T-helper 1 cell treated with Interleukin-12 subunit alpha and Interleukin-12 subunit beta and Interleukin-4 antibody, amounts not matched to agents 30 μg/mL and 1 μg/mL, for 36 hours (primary cell): ENCODE measurements at regions not wholly inside any gene's neighbourhood (a gene's known extent, or its start where the extent isn't known, plus 50 kb on each side); places are given as distances from the start of the nearest gene placed in this dataset.

Experiments
- H3K27ac Mint-ChIP-seq: one replicate; pipeline ENCODE4 v1.8.0; 2021; ENCODE audit warnings: mild to moderate bottlenecking, mixed read lengths
- H3K27me3 Mint-ChIP-seq: one replicate; pipeline ENCODE4 v1.8.0; 2021; ENCODE audit warnings: low read depth, mixed read lengths
- H3K36me3 Mint-ChIP-seq: one replicate; pipeline ENCODE4 v1.8.0; 2021; ENCODE audit warnings: low read depth, mixed read lengths
- H3K4me1 Mint-ChIP-seq: one replicate; pipeline ENCODE4 v1.8.0; 2021; ENCODE audit warnings: low read depth, mixed read lengths
- H3K4me3 Mint-ChIP-seq: one replicate; pipeline ENCODE4 v1.8.0; 2021; ENCODE audit warnings: mild to moderate bottlenecking, moderate library complexity, mixed read lengths
- H3K9me3 Mint-ChIP-seq: one replicate; pipeline ENCODE4 v1.8.0; 2021; ENCODE audit warnings: mixed read lengths

DNA sequence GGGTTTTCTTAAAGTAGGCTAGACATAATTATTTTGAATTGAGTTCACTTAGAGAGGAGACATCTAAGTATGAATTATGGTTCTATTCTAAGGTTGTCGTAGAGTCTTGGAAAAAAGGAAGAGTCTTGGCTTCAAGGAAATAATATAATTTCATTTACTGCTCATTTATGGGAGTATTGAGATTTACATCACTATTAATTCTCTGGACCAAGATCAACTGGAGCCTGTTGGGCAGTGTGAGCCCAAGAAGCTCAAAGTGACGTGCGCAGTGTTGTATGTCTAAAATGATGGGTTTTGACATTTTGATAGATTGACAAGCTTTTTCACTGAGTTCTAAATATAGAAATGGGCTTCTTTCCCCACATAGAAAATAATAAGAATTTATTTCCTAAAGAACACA lies 154.7 kb downstream of the QPCT start:
- Mint-ChIP-seq H3K4me3 (no peak overlapping the region), H3K9me3 (no peaks in the 10 kb centered on the region), H3K27me3 (peaks cover 24% of the 10 kb centered on the region)

DNA sequence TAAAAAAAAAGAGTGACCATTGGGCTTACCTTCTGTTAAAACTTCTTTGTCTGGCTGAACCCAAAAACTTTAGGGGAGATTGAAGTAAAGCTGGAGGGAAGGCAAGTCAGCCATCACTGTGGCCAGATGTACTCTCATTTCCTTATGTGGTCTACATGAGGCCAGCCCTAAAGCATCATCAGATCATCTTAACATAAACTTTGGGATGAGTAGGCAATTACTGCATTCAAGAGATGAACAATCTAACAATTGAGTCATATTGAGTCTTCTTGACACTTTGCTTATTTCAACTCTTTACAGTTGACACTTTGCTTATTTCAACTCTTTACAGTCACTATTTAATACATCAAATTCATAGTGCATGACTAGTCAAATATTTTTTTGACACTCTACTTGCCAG lies 155.6 kb downstream of the QPCT start:
- Mint-ChIP-seq H3K9me3 (no peaks in the 10 kb centered on the region), H3K36me3 (no peaks in the 10 kb centered on the region), H3K27me3 (peaks cover 24% of the 10 kb centered on the region), H3K4me1 (no peaks in the 10 kb centered on the region), H3K4me3 (no peak overlapping the region), H3K27ac (no peak overlapping the region)

More for the DNA sequence above, 154.7 kb downstream of the QPCT start:
- no peaks in the 10 kb centered on the region for H3K36me3 Mint-ChIP-seq
- H3K27ac Mint-ChIP-seq = no peak overlapping the region
- H3K4me1 Mint-ChIP-seq = no peaks in the 10 kb centered on the region

DNA sequence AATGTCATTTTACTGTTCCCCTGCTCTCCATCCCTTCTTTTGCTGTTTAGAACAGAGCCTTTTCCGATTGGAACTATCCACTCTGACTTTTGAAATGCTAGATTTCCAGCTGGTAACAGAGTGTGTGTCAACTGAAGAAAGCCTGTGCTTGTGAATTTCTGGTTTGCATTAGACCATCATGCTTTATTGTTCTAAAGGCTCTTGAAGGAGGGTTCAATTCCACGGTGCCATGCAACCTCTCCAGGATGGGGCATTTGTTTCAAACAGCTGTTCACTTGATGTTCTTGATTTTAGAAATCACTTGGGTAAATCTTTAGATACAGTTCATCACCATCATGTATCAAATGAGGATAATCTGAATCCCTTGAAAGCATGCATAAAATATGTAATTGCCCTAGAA lies 156.7 kb downstream of the QPCT start:
- H3K27me3 Mint-ChIP-seq = peaks cover 15% of the 10 kb centered on the region
- no peaks in the 10 kb centered on the region for H3K9me3 Mint-ChIP-seq
- H3K4me3 Mint-ChIP-seq = no peak overlapping the region
- H3K4me1 Mint-ChIP-seq = no peaks in the 10 kb centered on the region
- H3K36me3 Mint-ChIP-seq = no peaks in the 10 kb centered on the region
- H3K27ac Mint-ChIP-seq = no peak overlapping the region

DNA sequence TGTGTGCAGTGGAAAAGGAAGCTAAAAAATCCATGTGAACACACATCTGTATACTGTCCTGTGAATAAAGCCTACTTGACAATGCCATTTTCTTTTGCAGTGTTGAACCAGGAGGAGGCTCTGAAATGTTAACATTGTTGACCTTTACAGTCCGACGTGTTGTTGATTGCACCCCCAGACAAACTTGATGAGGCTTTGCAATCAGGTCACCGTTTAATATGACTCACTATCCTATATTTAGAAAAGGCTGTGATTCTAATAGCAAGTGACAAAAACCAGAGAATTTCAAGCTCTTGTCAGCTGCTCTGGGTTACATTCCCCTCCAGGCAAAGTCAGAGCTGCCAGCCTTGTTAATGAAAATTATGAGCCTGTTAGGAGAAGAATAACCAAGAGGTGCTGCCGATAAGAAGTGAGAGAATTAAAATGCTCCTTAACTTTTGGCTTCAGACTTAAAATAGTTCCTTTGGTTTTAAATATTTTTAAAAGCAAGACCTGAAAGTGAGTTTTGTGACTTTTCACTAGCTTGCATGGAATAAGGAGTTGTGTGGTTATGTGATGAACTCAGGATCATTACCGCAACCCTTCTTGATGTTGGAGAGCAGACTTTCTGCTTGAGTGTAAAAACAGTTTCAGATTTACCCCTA lies 162.1 kb downstream of the QPCT start:
- Mint-ChIP-seq H3K27me3 (peaks cover 14% of the 10 kb centered on the region), H3K9me3 (no peaks in the 10 kb centered on the region), H3K36me3 (no peaks in the 10 kb centered on the region), H3K4me1 (no peaks in the 10 kb centered on the region), H3K27ac (no peak overlapping the region), H3K4me3 (no peak overlapping the region)

DNA sequence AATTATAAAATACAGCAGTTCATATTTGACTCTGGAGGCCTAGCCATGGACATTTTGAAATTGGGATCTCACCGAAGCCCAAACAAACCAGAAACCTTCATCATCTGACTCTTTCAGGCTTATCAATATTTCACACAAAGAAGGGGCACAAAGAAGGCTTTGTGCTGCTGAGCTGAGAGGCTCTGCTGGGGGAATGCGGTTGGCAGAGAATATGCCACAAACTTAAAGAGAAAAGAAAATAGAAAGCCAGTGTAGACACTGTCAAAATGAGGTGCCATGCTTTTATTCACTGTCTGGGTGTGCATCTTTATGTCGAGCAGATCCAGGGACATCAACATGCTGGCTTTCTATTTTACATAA lies 162.6 kb downstream of the QPCT start:
- no peaks in the 10 kb centered on the region for H3K9me3 Mint-ChIP-seq
- H3K4me1 Mint-ChIP-seq = no peaks in the 10 kb centered on the region
- H3K27me3 Mint-ChIP-seq = peaks cover 10% of the 10 kb centered on the region
- no peaks in the 10 kb centered on the region for H3K36me3 Mint-ChIP-seq
- no peak overlapping the region for H3K27ac Mint-ChIP-seq
- H3K4me3 Mint-ChIP-seq = no peak overlapping the region

DNA sequence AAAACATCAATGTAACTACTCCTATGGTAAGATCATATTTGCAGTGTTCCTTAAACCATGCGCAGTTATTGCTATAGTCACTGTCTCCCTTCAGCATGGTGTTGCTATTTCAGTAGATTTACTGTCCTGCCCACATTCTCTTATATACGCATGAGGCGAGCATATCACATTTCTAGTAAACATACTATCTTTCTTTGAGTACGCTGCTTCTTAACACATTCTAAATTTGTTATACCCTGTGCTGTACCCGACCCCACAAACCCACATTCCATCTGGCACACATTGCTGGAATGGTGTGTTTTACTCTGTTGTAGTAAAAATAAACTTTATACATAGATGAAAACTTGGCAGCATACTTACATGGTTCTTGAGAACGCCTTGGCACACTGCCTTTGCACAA lies 163.3 kb downstream of the QPCT start:
- Mint-ChIP-seq H3K9me3 (no peaks in the 10 kb centered on the region), H3K4me3 (no peak overlapping the region), H3K4me1 (no peaks in the 10 kb centered on the region), H3K36me3 (no peaks in the 10 kb centered on the region), H3K27me3 (peaks cover 10% of the 10 kb centered on the region), H3K27ac (no peak overlapping the region)

DNA sequence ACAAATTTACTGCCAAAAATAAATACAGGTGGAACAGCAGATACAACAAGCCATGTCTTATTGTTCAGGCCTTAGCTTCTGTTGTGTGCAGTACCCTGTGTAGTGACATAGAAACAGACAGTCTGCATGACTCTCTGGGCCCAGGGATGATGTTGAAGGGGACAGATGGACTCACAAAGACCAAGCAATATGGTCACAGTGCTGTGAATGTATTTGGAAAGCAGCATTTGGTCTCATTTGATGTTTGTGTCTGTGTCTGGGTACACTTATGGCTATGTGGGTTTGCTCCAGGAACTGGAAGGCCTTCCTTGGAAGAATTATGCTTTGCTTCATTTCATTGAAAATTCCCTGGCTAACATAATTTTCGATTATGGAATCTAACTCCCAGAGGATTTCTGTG lies 158.5 kb downstream of the CDC42EP3 start:
- Mint-ChIP-seq H3K27ac (no peak overlapping the region), H3K9me3 (no peaks in the 10 kb centered on the region), H3K27me3 (peaks cover 9% of the 10 kb centered on the region), H3K4me1 (no peaks in the 10 kb centered on the region), H3K36me3 (no peaks in the 10 kb centered on the region), H3K4me3 (no peak overlapping the region)

DNA sequence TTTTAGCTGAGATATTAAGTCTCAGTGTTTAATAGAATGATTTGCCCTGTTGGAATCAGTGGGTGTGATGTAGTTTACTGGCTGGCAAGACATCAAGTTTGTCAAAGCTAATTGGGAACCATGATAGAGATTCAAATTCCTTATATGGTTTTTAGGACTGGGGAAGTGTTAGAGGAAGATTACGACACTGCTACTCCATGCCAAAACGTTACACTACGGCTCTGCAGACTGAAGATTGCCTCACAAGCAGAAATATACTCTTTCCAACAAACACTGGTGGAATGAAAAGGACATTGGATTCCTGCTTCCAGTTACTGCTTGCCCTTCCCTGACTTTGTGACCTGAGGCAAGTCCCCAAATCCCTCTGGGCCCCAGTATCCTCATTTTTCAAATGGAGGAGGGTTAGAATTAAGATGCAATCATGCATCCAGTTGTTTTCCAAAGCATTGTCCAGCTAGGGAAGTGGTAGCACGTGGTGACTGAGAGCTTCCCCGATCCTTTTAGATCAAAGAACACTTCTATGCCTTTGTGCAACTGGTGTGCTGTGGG lies 147.6 kb downstream of the CDC42EP3 start:
- Mint-ChIP-seq H3K9me3 (no peaks in the 10 kb centered on the region), H3K27me3 (peaks cover 30% of the 10 kb centered on the region), H3K4me1 (no peaks in the 10 kb centered on the region), H3K4me3 (no peak overlapping the region), H3K27ac (no peak overlapping the region), H3K36me3 (no peaks in the 10 kb centered on the region)

DNA sequence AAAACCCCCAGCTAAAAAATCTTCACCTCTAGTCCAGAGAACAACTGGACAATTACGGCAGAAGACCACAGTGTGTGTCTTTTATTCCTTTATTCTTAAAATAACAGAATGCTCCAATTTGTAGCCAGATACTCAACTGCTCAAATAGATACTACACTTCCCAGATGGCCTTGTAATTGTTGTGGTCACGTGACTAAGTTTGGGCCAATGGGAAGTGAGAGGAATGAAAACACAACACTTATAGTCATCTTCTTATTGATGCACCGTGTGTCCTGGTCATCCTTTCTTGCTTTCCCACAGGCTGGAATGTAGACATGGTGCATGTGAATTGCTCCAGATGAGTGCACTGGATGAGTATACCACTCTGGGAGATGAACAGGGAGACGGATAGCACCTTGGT lies 145.1 kb downstream of the CDC42EP3 start:
- Mint-ChIP-seq H3K4me3 (no peak overlapping the region), H3K36me3 (no peaks in the 10 kb centered on the region), H3K27me3 (peaks cover 25% of the 10 kb centered on the region), H3K27ac (no peak overlapping the region), H3K9me3 (no peaks in the 10 kb centered on the region), H3K4me1 (no peaks in the 10 kb centered on the region)

DNA sequence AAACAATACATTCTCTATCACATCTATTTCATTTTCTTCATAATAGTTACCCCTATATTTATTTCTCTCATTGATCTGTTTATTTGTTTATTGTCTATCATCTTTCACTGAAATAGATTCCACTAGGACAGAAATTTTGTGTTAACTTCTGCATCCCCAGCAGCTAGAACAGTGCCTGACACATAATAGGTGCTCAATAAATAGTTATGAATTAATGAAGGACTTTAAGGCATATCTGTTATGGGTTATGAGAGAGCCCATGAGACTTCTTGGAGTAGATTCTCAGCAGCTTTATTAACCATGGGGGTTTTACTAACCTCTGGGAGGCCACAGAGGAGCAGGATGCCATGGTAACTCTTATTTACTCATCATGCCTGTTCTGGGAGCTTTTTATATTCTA lies 144.6 kb downstream of the CDC42EP3 start:
- H3K4me3 Mint-ChIP-seq = no peak overlapping the region
- H3K27ac Mint-ChIP-seq = no peak overlapping the region
- peaks cover 21% of the 10 kb centered on the region for H3K27me3 Mint-ChIP-seq
- no peaks in the 10 kb centered on the region for H3K4me1 Mint-ChIP-seq
- no peaks in the 10 kb centered on the region for H3K36me3 Mint-ChIP-seq
- H3K9me3 Mint-ChIP-seq = no peaks in the 10 kb centered on the region

DNA sequence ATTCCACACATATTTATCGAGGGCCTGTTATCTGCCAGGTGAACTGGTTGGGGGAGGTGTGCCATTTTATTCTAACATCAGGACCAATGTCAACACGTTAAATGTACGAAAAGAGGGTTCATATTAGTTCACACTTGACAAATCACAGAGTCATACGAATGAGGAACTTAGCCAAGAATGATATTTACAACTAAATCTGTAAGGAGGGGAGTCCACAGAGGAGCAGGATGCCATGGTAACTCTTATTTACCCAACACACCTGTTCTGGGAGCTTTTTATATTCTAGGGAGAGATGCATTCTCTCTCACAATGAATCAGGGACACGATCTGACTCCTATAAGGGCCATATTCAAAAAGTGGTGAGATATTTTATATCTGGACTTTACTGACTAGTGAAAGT lies 144.1 kb downstream of the CDC42EP3 start:
- H3K4me1 Mint-ChIP-seq = no peaks in the 10 kb centered on the region
- no peak overlapping the region for H3K4me3 Mint-ChIP-seq
- H3K9me3 Mint-ChIP-seq = no peaks in the 10 kb centered on the region
- no peak overlapping the region for H3K27ac Mint-ChIP-seq
- peaks cover 18% of the 10 kb centered on the region for H3K27me3 Mint-ChIP-seq
- no peaks in the 10 kb centered on the region for H3K36me3 Mint-ChIP-seq

DNA sequence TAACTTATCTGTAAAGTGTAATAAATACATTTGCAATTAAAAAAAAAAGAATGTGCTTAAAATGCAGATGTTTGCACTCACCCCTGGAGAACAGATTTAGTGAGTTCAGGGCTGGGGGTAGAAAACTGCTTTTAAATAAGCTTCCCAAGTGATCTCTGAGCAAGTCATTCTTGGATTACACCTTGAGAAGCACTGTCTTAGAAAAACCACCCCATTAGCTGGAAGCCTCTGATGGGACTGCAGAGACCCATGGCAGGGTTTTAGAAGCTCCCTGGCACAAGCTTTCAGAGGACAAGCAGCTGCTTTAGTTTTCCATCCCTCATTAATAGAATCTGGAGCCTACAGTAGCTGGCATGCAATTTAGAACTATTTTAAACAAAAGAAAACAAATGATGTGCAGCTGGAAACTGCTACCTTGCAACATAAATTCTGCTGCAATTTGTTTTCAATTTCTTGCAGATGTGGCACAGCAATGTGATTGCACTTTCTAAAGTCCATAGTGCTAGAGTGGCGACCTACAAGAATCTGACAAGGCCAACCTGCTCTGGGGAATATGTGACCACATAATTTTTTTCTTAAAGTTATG lies 141.5 kb downstream of the CDC42EP3 start:
- Mint-ChIP-seq H3K36me3 (no peaks in the 10 kb centered on the region), H3K4me3 (no peak overlapping the region), H3K27me3 (peaks cover 13% of the 10 kb centered on the region), H3K4me1 (no peaks in the 10 kb centered on the region), H3K27ac (no peak overlapping the region), H3K9me3 (no peaks in the 10 kb centered on the region)

DNA sequence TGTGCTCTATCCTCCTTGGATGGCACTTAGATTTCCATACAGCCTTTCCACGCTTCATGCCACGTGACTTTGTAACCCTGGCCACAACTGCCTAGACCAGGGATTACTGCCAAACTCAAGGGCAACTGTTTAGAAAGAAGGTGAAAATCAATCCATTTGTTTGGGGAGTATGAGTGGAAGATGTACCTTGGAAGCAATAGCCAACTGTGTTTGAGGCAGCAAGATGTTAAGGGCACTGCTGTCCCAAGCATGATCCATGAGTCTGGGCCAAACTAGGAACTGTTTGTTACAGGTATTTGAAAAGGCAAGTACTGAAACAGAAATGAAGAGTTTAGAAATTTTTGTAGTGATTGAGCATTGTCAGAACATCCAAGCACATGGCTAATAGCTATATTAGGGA lies 138.9 kb downstream of the CDC42EP3 start:
- Mint-ChIP-seq H3K9me3 (no peaks in the 10 kb centered on the region), H3K27me3 (peaks cover 7% of the 10 kb centered on the region), H3K36me3 (no peaks in the 10 kb centered on the region), H3K27ac (no peak overlapping the region), H3K4me1 (no peaks in the 10 kb centered on the region), H3K4me3 (no peak overlapping the region)

DNA sequence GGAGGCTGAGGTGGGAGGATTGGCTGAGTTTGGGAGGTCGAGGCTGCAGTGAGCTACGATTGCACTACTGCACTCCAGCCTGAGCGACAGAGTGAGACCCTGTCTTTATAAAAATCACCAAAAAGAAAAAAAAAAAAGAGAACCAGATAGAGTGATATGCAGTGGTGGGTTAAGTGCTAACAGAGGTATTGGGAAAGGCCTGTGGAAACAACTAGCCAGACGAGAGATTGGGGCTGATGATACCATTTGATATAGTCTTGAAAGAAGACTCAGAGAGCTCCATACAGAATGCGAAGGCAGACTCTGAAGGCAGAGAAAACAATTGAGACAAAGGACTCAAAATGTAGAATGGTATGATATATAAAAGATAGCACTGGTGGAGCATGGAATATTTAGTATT lies 134.1 kb downstream of the CDC42EP3 start:
- no peaks in the 10 kb centered on the region for H3K9me3 Mint-ChIP-seq
- H3K36me3 Mint-ChIP-seq = no peaks in the 10 kb centered on the region
- H3K27me3 Mint-ChIP-seq = peaks cover 27% of the 10 kb centered on the region
- H3K27ac Mint-ChIP-seq = no peak overlapping the region
- no peak overlapping the region for H3K4me3 Mint-ChIP-seq
- H3K4me1 Mint-ChIP-seq = no peaks in the 10 kb centered on the region

DNA sequence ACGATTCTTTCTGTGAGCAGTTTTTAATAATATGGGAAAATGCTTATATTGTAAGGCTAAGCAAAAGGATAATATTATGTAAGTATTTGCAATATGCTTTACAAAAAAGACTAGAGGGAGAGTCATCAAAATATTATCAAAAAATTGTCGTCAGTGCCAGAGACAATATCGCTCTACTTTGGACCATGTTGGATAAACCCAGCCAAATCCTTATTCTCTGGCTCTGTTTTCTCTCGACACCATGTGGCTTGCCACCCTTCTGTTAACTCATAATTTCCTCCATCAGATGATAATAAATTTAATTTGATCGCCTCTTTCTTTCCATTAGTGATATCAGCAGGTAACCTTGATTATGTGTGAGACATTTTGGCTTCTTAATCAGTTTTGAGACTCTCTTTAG lies 129.9 kb downstream of the CDC42EP3 start:
- no peaks in the 10 kb centered on the region for H3K9me3 Mint-ChIP-seq
- H3K4me1 Mint-ChIP-seq = no peaks in the 10 kb centered on the region
- H3K4me3 Mint-ChIP-seq = no peak overlapping the region
- no peak overlapping the region for H3K27ac Mint-ChIP-seq
- H3K36me3 Mint-ChIP-seq = no peaks in the 10 kb centered on the region
- peaks cover 42% of the 10 kb centered on the region for H3K27me3 Mint-ChIP-seq
